ENCODE measurements at regions not wholly inside any gene's neighbourhood (a gene's known extent, or its start where the extent isn't known, plus 50 kb on each side); places are given as distances from the start of the nearest gene placed in this dataset.
A peak's percentile ranks its signal among the peaks of the same experiment; 100 is the strongest.

- Histone ChIP-seq H2AFZ (ENCODE audit: low read depth, low read length) (no peak overlapping the region), H3K79me2 (ENCODE audit: control insufficient read depth, insufficient read depth, low read length) (no peaks in the 10 kb centered on the region), H3K9ac (replicated peaks; ENCODE audit: extremely low read depth, insufficient read depth, low read length) (no peak overlapping the region), H3K27ac (ENCODE audit: insufficient read depth, low read depth, low read length) (no peak overlapping the region), H3K9me1 (replicated peaks; ENCODE audit: control insufficient read depth, extremely low read depth, insufficient read depth, low read length) (no peaks in the 10 kb centered on the region), H3K4me3 (replicated peaks in 1 of 3; ENCODE audit: insufficient read depth in 1 of 3, low read depth in 1 of 3, low read length in 3 of 3) (no peak overlapping the region), H3K4me1 (ENCODE audit: control insufficient read depth, extremely low read depth, insufficient read depth, low read length) (no peaks in the 10 kb centered on the region), H4K20me1 (replicated peaks; ENCODE audit: control insufficient read depth, extremely low read depth, insufficient read depth, low read length) (no peaks in the 10 kb centered on the region), H3K4me2 (ENCODE audit: insufficient read depth, low read length) (no peak overlapping the region), H3K27me3 (ENCODE audit: control insufficient read depth in 2 of 2, insufficient read depth in 2 of 2, low read length in 2 of 2) (no peaks in the 10 kb centered on the region), H3K36me3 (ENCODE audit: control insufficient read depth in 2 of 2, extremely low read depth in 1 of 2, insufficient read depth in 2 of 2, low read length in 2 of 2) (no peaks in the 10 kb centered on the region), H3K9me3 (replicated peaks; ENCODE audit: control insufficient read depth, insufficient read depth, low read length) (no peaks in the 10 kb centered on the region)
- TF ChIP-seq MYC (IDR thresholded peaks at IDR 0.05; ENCODE audit: low read depth, low read length) (no peak), JUN (IDR thresholded peaks at IDR 0.05; ENCODE audit: borderline replicate concordance, insufficient read depth, insufficient read length, low read depth) (no peak)
- dilution Hi-C loops (cut with MboI; ENCODE audit: extremely low pct_ligation_motif_present, low sequenced_read_pairs), result no loop called here
- BruUV-seq (replicated peaks), result no TSS peak
- intact Hi-C loops (cut with micrococcal nuclease), result loop anchor here (10.0 kb wide), 1 partner anchor 291 kb away; no protein-coding TSS in a partner anchor
- CTCF ChIA-PET, result no interaction called here
- no peak for FAIRE-seq
- DNase-seq (ENCODE audit: low read depth, low spot score), result no peak
- POLR2A ChIA-PET, result no interaction called here
These were observed 399.4 kb upstream of the ATP11B start for GRCh38 chr3:182393830-182394367.

- no peak overlapping the region for H3K4me3 ChIP-seq (replicated peaks in 1 of 3; ENCODE audit: insufficient read depth in 1 of 3, low read depth in 1 of 3, low read length in 3 of 3)
- intact Hi-C loops (cut with micrococcal nuclease) (loop anchor here (10.0 kb wide), 1 partner anchor 288 kb away; no protein-coding TSS in a partner anchor), dilution Hi-C loops (cut with MboI; ENCODE audit: extremely low pct_ligation_motif_present, low sequenced_read_pairs) (no loop called here)
- no TSS peak for BruUV-seq (replicated peaks)
- POLR2A ChIA-PET, result no interaction called here
- no peaks in the 10 kb centered on the region for H3K36me3 ChIP-seq (ENCODE audit: control insufficient read depth in 2 of 2, extremely low read depth in 1 of 2, insufficient read depth in 2 of 2, low read length in 2 of 2)
- DNase-seq (ENCODE audit: low read depth, low spot score) (no peak), FAIRE-seq (no peak)
- CTCF ChIA-PET, result no interaction called here
- no peaks in the 10 kb centered on the region for H3K79me2 ChIP-seq (ENCODE audit: control insufficient read depth, insufficient read depth, low read length)
- TF ChIP-seq EZH2 (IDR thresholded peaks at IDR 0.05; ENCODE audit: borderline replicate concordance, low read depth, low read length, severe bottlenecking), result no peak
- TF ChIP-seq JUN (IDR thresholded peaks at IDR 0.05; ENCODE audit: borderline replicate concordance, insufficient read depth, insufficient read length, low read depth), result peak; percentile 30
- no peaks in the 10 kb centered on the region for H4K20me1 ChIP-seq (replicated peaks; ENCODE audit: control insufficient read depth, extremely low read depth, insufficient read depth, low read length)
- no peaks in the 10 kb centered on the region for H3K4me1 ChIP-seq (ENCODE audit: control insufficient read depth, extremely low read depth, insufficient read depth, low read length)
- H3K27me3 ChIP-seq (ENCODE audit: control insufficient read depth in 2 of 2, insufficient read depth in 2 of 2, low read length in 2 of 2), result no peaks in the 10 kb centered on the region
- no peak overlapping the region for H2AFZ ChIP-seq (ENCODE audit: low read depth, low read length)
- no peak overlapping the region for H3K9ac ChIP-seq (replicated peaks; ENCODE audit: extremely low read depth, insufficient read depth, low read length)
- H3K9me3 ChIP-seq (replicated peaks; ENCODE audit: control insufficient read depth, insufficient read depth, low read length), result no peaks in the 10 kb centered on the region
- no peak overlapping the region for H3K27ac ChIP-seq (ENCODE audit: insufficient read depth, low read depth, low read length)
- H3K9me1 ChIP-seq (replicated peaks; ENCODE audit: control insufficient read depth, extremely low read depth, insufficient read depth, low read length), result no peaks in the 10 kb centered on the region
- H3K4me2 ChIP-seq (ENCODE audit: insufficient read depth, low read length), result no peak overlapping the region
These were observed 396.1 kb upstream of the ATP11B start for GRCh38 chr3:182397164-182397563.
